OCI-M2 (cell line): ENCODE measurements at regions not wholly inside any gene's neighbourhood (a gene's known extent, or its start where the extent isn't known, plus 50 kb on each side); places are given as distances from the start of the nearest gene placed in this dataset.
"Not testable (repeated sequence)": the region's sequence is repeated elsewhere in the genome, so short reads cannot be mapped to it uniquely, and the experiment has no call there.

Experiments used
- DNase-seq: peaks from one replicate; lab custom pipeline; 2025; ENCODE audit not compliant: unreplicated experiment; lab: John Stamatoyannopoulos, UW

- DNase-seq = no peak
Observed at GRCh38 chr18:59057493-59057795, 82.2 kb upstream of the SEC11C start.

GRCh38 chr18:59057969-59058368 lies 81.7 kb upstream of the SEC11C start:
- no peak for DNase-seq

GRCh38 chr18:59059140-59059539 lies 80.5 kb upstream of the SEC11C start:
- no peak for DNase-seq

- DNase-seq = no peak
Observed at GRCh38 chr18:59060551-59060950, 79.1 kb upstream of the SEC11C start.

GRCh38 chr18:59061914-59062642 lies 77.6 kb upstream of the SEC11C start:
- no peak for DNase-seq

GRCh38 chr18:59062643-59063006 lies 77.1 kb upstream of the SEC11C start:
- no peak for DNase-seq

DNA sequence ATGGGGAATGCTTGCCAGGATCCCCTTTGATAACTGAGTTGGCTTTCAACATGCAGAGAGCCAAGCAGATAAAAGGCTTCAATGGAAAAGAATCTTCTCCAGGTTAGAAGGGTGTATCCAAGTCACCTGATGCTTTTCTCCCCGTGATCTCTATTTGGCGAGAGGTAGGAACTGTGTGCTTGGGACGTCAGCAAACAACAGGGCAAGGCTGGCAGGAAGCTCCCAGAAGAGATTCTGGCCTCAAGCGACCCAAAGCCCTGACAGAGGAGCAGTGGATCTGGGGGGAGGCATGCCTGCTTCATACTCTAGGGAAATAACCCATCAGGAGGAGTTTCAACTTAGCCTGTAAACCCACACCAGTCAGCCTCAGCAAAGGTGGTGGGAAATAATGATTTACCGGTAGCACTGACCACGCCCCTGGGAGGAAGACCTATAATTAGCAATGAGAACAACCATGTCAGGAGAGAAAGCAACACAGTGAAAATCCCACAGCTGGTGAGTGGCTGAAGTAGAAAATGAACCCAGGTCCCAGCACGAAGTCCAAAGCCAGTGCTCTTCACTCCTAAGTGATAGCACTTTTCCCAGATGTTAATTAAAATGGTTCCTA lies 76.3 kb upstream of the SEC11C start:
- DNase-seq = no peak

GRCh38 chr18:59063912-59064311 lies 75.8 kb upstream of the SEC11C start:
- DNase-seq = no peak

DNA sequence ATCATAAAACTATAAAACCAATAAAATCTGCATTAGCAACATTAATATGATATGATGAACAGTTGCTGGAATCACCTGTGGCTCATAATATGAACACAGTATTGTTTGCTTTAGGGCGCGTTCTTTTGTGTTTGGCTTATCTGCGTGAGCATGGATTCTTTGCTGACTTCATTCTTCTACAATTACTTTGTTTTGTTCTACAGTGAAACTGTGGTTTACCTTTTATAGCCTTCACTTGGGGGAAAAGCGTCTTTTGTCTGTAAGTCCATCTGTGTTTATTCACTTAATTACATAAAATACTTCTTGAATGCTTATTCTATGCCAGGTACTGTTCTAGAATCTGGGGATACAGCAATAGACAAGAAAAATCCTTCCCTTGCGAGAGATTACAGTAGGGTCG lies 74.0 kb upstream of the SEC11C start:
- no peak for DNase-seq

DNA sequence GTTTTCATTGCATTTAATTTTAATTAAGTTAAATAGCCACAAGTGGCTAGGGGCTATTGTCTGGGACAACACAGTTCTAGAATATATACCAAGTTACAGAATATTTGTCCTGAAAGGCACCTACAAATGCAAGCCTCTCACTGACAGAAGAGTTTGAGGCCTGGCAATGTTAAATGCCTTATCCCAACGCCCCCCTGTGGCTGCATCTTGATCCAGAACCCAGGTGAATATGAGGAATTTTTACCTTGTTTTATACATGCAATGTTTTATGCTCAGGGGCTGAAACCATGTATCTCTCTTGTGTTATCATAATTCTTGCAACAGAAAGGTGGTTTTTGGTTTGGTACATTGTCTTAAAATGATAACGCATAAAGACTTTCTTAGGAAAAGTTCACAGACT lies 71.8 kb upstream of the SEC11C start:
- no peak for DNase-seq

GRCh38 chr18:59068276-59069071 lies 71.2 kb upstream of the SEC11C start:
- DNase-seq = no peak

GRCh38 chr18:59070181-59070912 lies 69.3 kb upstream of the SEC11C start:
- peak; percentile 2 for DNase-seq

GRCh38 chr18:59072727-59073421 lies 66.8 kb upstream of the SEC11C start:
- DNase-seq = no peak

DNA sequence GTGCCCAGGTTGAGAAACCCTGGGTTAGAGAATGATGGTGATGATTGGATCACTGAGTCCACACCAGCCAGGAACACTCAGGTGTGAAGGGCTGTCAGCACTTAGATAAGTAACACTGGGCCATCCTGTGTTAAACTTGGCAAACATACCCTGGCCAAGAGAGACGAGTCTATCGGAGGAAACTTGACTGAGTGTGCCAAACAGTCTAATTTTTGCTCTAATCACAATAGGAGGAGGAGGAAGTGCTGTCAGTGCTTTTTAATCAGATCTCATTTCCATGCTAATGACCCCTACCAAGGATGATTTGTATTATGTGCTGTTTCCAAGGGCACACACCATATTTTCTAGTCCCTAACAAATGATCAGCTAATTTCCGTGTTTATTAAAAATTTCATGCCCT lies 63.8 kb upstream of the SEC11C start:
- no peak for DNase-seq

- DNase-seq = no peak
Observed at GRCh38 chr18:59079264-59079663, 60.4 kb upstream of the SEC11C start.

DNA sequence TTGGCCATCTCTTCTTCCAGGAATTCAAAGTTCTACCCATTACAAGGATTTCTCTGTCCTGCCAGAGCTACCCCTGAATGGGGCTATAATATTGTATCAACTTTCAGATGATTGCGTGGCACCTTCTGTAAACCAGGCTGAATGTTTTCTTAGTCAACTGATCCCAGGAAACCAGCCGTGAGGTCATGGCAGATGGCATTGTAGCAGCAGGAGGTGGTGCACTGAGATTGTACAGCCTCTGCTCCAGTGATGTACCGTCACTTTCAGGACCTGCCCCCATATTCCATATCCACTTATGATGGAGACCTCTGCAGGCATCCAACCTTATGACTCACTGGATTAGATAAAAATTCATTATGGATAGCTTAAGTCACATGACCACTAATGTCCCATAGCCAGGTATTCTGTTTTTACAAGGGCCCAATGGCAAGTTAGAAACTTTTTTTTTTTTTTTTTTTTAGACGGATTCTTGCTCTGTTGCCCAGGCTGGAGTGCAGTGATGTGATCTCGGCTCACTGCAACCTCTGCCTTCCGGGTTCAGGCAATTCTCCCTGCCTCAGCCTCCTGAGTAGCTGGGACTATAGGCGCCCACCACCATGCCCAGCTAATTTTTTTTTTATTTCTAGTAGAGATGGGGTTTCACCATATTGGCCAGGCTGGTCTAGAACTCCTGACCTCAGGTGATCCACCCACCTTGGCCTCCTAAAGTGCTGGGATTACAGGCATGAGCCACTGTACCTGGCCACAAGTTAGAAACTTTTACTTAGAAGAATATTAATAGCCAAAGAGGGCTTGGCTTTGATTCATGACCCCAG lies 59.8 kb upstream of the SEC11C start:
- DNase-seq = not testable (repeated sequence)

DNA sequence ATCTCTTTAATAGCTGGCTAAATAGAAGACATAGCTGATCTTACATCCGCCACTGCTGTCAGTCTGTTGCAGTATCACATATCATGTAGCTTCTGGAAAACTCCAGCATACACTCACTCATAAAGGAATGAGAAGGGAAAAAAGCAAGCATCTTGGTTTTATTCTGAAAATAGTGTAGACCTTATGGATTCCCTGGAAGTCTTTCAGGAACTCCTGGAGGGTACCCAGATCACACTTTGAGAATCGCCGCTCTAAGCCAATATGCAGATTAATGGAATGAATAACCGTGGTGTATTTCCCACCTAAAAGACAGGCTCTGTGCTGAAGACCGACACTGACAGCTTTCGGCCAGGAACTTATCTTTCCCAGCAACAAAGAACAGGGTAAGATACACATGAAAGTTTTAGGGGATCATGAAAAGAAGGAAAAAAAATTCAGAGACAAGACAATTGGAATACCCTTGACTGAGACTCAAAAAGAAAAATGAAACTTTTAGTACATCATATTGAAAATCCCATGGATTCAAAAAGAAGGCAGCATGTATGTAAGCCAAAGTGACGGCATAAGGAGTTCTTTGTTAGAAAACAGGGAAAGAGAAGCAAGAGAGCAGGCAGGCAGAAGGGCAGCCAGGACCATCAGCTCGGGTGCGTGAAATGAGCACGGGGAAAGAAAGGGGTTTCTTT lies 56.4 kb upstream of the SEC11C start:
- DNase-seq = no peak

GRCh38 chr18:59085126-59085794 lies 54.4 kb upstream of the SEC11C start:
- DNase-seq = no peak

GRCh38 chr18:59085797-59086196 lies 53.9 kb upstream of the SEC11C start:
- DNase-seq = no peak
